AG04450 (cell line): ENCODE measurements at regions not wholly inside any gene's neighbourhood (a gene's known extent, or its start where the extent isn't known, plus 50 kb on each side); places are given as distances from the start of the nearest gene placed in this dataset.

Experiments used
- CTCF ChIA-PET: fragments of 300-600, 350-600 bp; formaldehyde crosslinking; extraction: SDS; loops from one replicate; lab custom pipeline; 2022; ENCODE audit warnings: antibody characterized with exemption, inconsistent platforms; lab: Charles Lee
- POLR2A ChIA-PET: fragments of 350-600 bp; formaldehyde crosslinking; extraction: SDS; loops from one replicate; lab custom pipeline; 2021; ENCODE audit warnings: antibody characterized with exemption, inconsistent platforms; lab: Yijun Ruan, JAX
- DNase-seq: peaks from one replicate; pipeline ENCODE4 v3.0.0-alpha.2; 2011; ENCODE audit warnings: low read depth, low spot score
- H3K27ac ChIP-seq: one replicate; pipeline ENCODE4 v1.5.1; 2012; ENCODE audit warnings: low read depth, low read length, control low read depth
- H3K27me3 ChIP-seq: one replicate; pipeline ENCODE4 v1.6.0; 2012; ENCODE audit warnings: low read length; ENCODE audit not compliant: control insufficient read depth, insufficient read depth
- H3K4me3 ChIP-seq: 2 replicates; pipeline ENCODE4 v1.5.1; 2011; ENCODE audit warnings: mild to moderate bottlenecking, low read depth, low read length, control low read depth
- H3K9me3 ChIP-seq: 2 replicates; pipeline ENCODE4 v1.5.1; 2012; ENCODE audit warnings: low read length; ENCODE audit not compliant: control insufficient read depth, insufficient read depth
- CTCF ChIP-seq: IDR thresholded peaks from 2 replicates; pipeline ENCODE4 v1.5.1; 2011; ENCODE audit warnings: low read depth, low read length, control low read depth, inconsistent platforms

GRCh38 chr1:81225789-81226602 is 574.7 kb upstream of the ADGRL2 start:
- H3K4me3 ChIP-seq, result no peak overlapping the region
- POLR2A ChIA-PET, result no interaction called here
- peaks cover 3% of the 10 kb centered on the region for H3K9me3 ChIP-seq
- no peak for DNase-seq
- no peak overlapping the region for H3K27ac ChIP-seq
- H3K27me3 ChIP-seq, result no peaks in the 10 kb centered on the region
- no peak for TF ChIP-seq CTCF
- CTCF ChIA-PET, result no interaction called here

GRCh38 chr1:81224222-81224621 is 576.5 kb upstream of the ADGRL2 start:
- no peaks in the 10 kb centered on the region for H3K27me3 ChIP-seq
- POLR2A ChIA-PET, result no interaction called here
- CTCF ChIA-PET, result no interaction called here
- DNase-seq, result no peak
- no peak overlapping the region for H3K4me3 ChIP-seq
- TF ChIP-seq CTCF, result no peak
- peaks cover 10% of the 10 kb centered on the region for H3K9me3 ChIP-seq
- H3K27ac ChIP-seq, result no peak overlapping the region

DNA sequence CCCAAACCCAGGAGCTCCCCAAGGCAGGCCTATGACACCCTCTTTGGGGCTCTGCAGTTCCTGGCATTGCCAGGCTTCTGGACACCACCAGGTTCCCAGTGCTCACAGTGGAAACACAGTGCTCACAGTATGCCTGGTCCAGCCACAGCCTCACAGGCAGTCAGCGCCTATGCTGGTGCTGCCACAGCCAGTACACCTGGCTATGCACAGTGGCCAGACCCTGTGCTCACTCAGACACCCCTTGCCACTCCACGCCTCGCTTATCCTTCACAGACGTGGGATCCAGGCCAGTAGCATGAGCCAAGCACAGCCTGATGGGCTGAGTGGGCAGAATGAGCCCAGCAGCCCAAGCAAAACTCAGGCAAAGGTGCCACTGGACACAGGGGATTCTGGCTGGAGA is 579.2 kb upstream of the ADGRL2 start:
- CTCF ChIA-PET, result no interaction called here
- no peak overlapping the region for H3K4me3 ChIP-seq
- no peak for TF ChIP-seq CTCF
- H3K27ac ChIP-seq, result no peak overlapping the region
- DNase-seq, result no peak
- no peaks in the 10 kb centered on the region for H3K27me3 ChIP-seq
- H3K9me3 ChIP-seq, result peaks cover 10% of the 10 kb centered on the region
- POLR2A ChIA-PET, result no interaction called here

DNA sequence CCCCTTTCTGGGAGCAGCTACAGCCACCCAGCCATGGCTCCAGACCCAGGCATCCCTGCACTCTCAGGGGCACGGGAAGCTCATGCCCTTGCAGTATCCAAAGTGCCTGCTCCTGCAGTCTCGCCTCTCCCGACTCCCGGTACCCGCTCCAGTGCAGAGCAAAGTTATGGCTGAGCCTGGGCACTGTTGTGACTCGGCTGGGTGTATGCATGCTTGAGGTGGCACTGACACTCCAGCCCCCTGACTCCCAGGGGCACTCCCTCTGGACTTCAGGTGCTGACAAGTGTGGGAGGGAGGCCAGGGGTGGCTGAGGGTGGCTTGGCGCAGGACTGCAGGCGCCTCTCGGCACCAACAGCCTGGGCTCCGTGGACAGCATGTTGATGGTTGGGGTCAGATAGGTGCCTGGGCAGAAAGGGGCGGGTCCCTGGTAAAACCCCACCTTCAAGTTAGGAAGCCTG is 580.1 kb upstream of the ADGRL2 start:
- no peaks in the 10 kb centered on the region for H3K27me3 ChIP-seq
- ChIA-PET POLR2A (no interaction called here), CTCF (no interaction called here)
- no peak for TF ChIP-seq CTCF
- no peak overlapping the region for H3K27ac ChIP-seq
- H3K9me3 ChIP-seq, result peaks cover 10% of the 10 kb centered on the region
- no peak overlapping the region for H3K4me3 ChIP-seq
- no peak for DNase-seq

DNA sequence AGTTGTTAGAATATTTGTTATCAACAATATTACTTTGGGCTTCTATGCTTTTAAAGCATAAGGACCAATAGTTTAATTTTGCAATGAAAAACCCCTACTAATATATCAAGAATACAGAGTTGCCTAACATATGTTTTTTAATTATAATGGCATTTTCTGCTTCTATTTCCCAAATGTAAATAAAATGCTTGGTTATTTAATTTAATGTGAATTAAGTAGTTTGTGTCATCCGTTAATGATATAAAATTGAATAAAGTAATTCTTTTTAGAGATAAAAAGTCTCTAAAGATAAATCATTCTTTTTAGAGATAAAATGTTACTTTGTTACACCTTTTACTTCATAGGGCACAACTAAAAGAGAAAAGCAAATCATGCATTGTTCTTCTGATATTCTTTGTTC is 583.7 kb upstream of the ADGRL2 start:
- H3K9me3 ChIP-seq, result peaks cover 10% of the 10 kb centered on the region
- H3K27ac ChIP-seq, result no peak overlapping the region
- ChIA-PET CTCF (no interaction called here), POLR2A (no interaction called here)
- H3K27me3 ChIP-seq, result no peaks in the 10 kb centered on the region
- TF ChIP-seq CTCF, result no peak
- DNase-seq, result no peak
- no peak overlapping the region for H3K4me3 ChIP-seq
